Spleen (tissue), 11 donors: ENCODE measurements at regions not wholly inside any gene's neighbourhood (a gene's known extent, or its start where the extent isn't known, plus 50 kb on each side); places are given as distances from the start of the nearest gene placed in this dataset.

Experiments used
- DNase-seq: peaks from one replicate; pipeline ENCODE4 v3.0.0-alpha.2; 2020
- H3K27ac ChIP-seq, 8 donors: fragments of 200-600 bp; sonication (generic) in 7 of 8; 1 replicate in 4 of 8; 2 replicates in 4 of 8; pipeline versions ENCODE4 v1.5.0 to v1.8.0; 2016 to 2021; ENCODE audit warnings: inconsistent platforms in 4 of 8, mild to moderate bottlenecking in 4 of 8, moderate library complexity in 1 of 8
- H3K27me3 ChIP-seq, 7 donors: fragments of 200-600 bp; sonication (generic) in 6 of 7; replicated peaks in 1 of 7; 1 replicate in 4 of 7; 2 replicates in 3 of 7; pipeline versions ENCODE4 v1.5.0 to v1.8.0; 2016 to 2021; ENCODE audit warnings: inconsistent platforms in 3 of 7, mild to moderate bottlenecking in 1 of 7
- H3K36me3 ChIP-seq, 6 donors: fragments of 200-600 bp; sonication (generic) in 5 of 6; 1 replicate in 4 of 6; 2 replicates in 2 of 6; pipeline versions ENCODE4 v1.5.0 to v1.8.0; 2016 to 2021; ENCODE audit warnings: inconsistent platforms in 2 of 6
- H3K4me1 ChIP-seq, 6 donors: fragments of 200-600 bp; sonication (generic) in 5 of 6; 1 replicate in 3 of 6; 2 replicates in 3 of 6; pipeline versions ENCODE4 v1.5.0 to v1.8.0; 2016 to 2021; ENCODE audit warnings: inconsistent platforms in 3 of 6
- H3K4me3 ChIP-seq, 8 donors: fragments of 200-600 bp; sonication (generic) in 7 of 8; 1 replicate in 4 of 8; 2 replicates in 4 of 8; pipeline versions ENCODE4 v1.5.0 to v1.8.0; 2016 to 2021; ENCODE audit warnings: inconsistent platforms in 4 of 8, mild to moderate bottlenecking in 4 of 8, moderate library complexity in 2 of 8
- H3K9me3 ChIP-seq, 8 donors: fragments of 200-600 bp; sonication (generic) in 7 of 8; 1 replicate in 4 of 8; 2 replicates in 4 of 8; pipeline versions ENCODE4 v1.5.0 to v1.8.0; 2016 to 2021; ENCODE audit warnings: inconsistent platforms in 4 of 8
- CTCF ChIP-seq, 11 experiments: fragments of 200-600 bp in 7 of 11; fragments of 450-650 bp in 4 of 11; sonication (generic) in 4 of 11; IDR thresholded peaks in 8 of 11; conservative IDR thresholded peaks in 3 of 11; 1 replicate in 7 of 11; 2 replicates in 4 of 11; pipeline versions ENCODE4 v1.4.0 to v1.8.0; 2016 to 2021; ENCODE audit warnings: antibody characterized with exemption in 11 of 11, inconsistent platforms in 4 of 11, mild to moderate bottlenecking in 1 of 11
- POLR2A ChIP-seq, 3 donors: fragments of 450-650 bp; IDR thresholded peaks; one replicate each; pipeline ENCODE4 v1.5.1; 2017; ENCODE audit warnings: antibody characterized with exemption in 3 of 3, mild to moderate bottlenecking in 1 of 3
- POLR2AphosphoS5 ChIP-seq, 3 donors: sonication (generic); formaldehyde crosslinking; IDR thresholded peaks; one replicate each; pipeline ENCODE4 v1.5.1; 2017; ENCODE audit warnings: antibody characterized with exemption in 3 of 3
- WGBS, 5 donors: extraction: QIAGEN DNeasy Blood & Tissue Kit in 3 of 5; methylation state at CpG; one replicate each; pipeline versions ENCODE4 v1.1.5 to v1.1.7; 2013 to 2018; 5-methylcytosine and 5-hydroxymethylcytosine counted together
- intact Hi-C: fragments of 100-400 bp; cut with DNase I; formaldehyde crosslinking; loops from one replicate; pipeline ENCODE4 v1.15.0; 2023; ENCODE audit warnings: low total_unique reads
- donor health status: healthy with polysubstance abuse.
- donor health status: DM: no; HTN: no; CAD: no; lungs with moderate emphysema.
- donor health status: DM: no; HTN: no; CAD: no.
- donor health status: Bipolar disorder and iron deficiency.
- donor health status: healthy.
- donor health status: DM: no; HTN: no; CAD: no.
- donor health status: DM: yes; HTN: yes; CAD: no.

GRCh38 chr17:31597646-31598398, 206.3 kb downstream of the RAB11FIP4 start:
- TF ChIP-seq POLR2A (IDR thresholded peaks at IDR 0.05) (no peak), CTCF (IDR thresholded peaks at IDR 0.05 in 8 of 11, conservative IDR thresholded peaks at IDR 0.05 in 3 of 11) (no peak), POLR2AphosphoS5 (IDR thresholded peaks at IDR 0.05) (no peak)
- intact Hi-C loops: no loop called here

GRCh38 chr17:31596382-31597323, 205.2 kb downstream of the RAB11FIP4 start:
- peaks cover 8 to 25% (median 17%) of the 10 kb centered on the region in 6 donors for H3K4me1 ChIP-seq
- no peaks in the 10 kb centered on the region for H3K9me3 ChIP-seq
- no peaks in the 10 kb centered on the region for H3K36me3 ChIP-seq
- TF ChIP-seq POLR2A (IDR thresholded peaks at IDR 0.05): no peak
- peak; percentile 79 to 83 (median 82) for TF ChIP-seq POLR2AphosphoS5 (IDR thresholded peaks at IDR 0.05)
- TF ChIP-seq CTCF (IDR thresholded peaks at IDR 0.05 in 8 of 11, conservative IDR thresholded peaks at IDR 0.05 in 3 of 11): no peak
- 28 to 42% (median 38%) methylated on average over 8 to 16 of the region's 16 CpGs for WGBS, 5 donors
- H3K4me3 ChIP-seq: no peak overlapping the region
- DNase-seq: peak; percentile 92
- no peaks in the 10 kb centered on the region for H3K27me3 ChIP-seq
- H3K27ac ChIP-seq: peak overlapping the region in 7 of 8 donors; percentile 4 to 79 (median 62)
- intact Hi-C loops: no loop called here

More at GRCh38 chr17:31597646-31598398, 206.3 kb downstream of the RAB11FIP4 start:
- peak; percentile 64 for DNase-seq
- peak overlapping the region in 1 of 8 donors; percentile 75 for H3K27ac ChIP-seq
- no peaks in the 10 kb centered on the region for H3K36me3 ChIP-seq
- peaks cover 8 to 25% (median 17%) of the 10 kb centered on the region in 6 donors for H3K4me1 ChIP-seq
- H3K27me3 ChIP-seq: no peaks in the 10 kb centered on the region
- WGBS, 5 donors: 93 to 100% (median 97%) methylated on average over 3 to 10 of the region's 10 CpGs
- no peaks in the 10 kb centered on the region for H3K9me3 ChIP-seq
- no peak overlapping the region for H3K4me3 ChIP-seq

GRCh38 chr17:31595666-31596381, 204.3 kb downstream of the RAB11FIP4 start:
- DNase-seq: peak; percentile 61
- 85 to 96% (median 92%) methylated on average over 10 of the region's 10 CpGs for WGBS, 5 donors
- Histone ChIP-seq H3K4me3 (no peak overlapping the region), H3K9me3 (no peaks in the 10 kb centered on the region), H3K4me1 (peaks cover 8 to 25% (median 17%) of the 10 kb centered on the region in 6 donors), H3K27ac (peak overlapping the region in 6 of 8 donors; percentile 49 to 79 (median 62)), H3K36me3 (no peaks in the 10 kb centered on the region), H3K27me3 (no peaks in the 10 kb centered on the region)
- TF ChIP-seq POLR2A (IDR thresholded peaks at IDR 0.05) (no peak), CTCF (IDR thresholded peaks at IDR 0.05 in 8 of 11, conservative IDR thresholded peaks at IDR 0.05 in 3 of 11) (no peak), POLR2AphosphoS5 (IDR thresholded peaks at IDR 0.05) (no peak)
- intact Hi-C loops: no loop called here
